BJ (cell line): ENCODE measurements at regions not wholly inside any gene's neighbourhood (a gene's known extent, or its start where the extent isn't known, plus 50 kb on each side); places are given as distances from the start of the nearest gene placed in this dataset.

ENCODE experiments used
- CTCF ChIA-PET: fragments of 350-600 bp; formaldehyde crosslinking; extraction: SDS; loops from one replicate; lab custom pipeline; 2021; ENCODE audit warnings: antibody characterized with exemption, inconsistent platforms; lab: Yijun Ruan, JAX
- POLR2A ChIA-PET: fragments of 300-600 bp; sonication (Branson Sonifier 250); formaldehyde crosslinking; extraction: SDS; loops from one replicate; lab custom pipeline; 2021; ENCODE audit warnings: antibody characterized with exemption; lab: Charles Lee
- DNase-seq: peaks from one replicate; pipeline ENCODE4 v3.0.0-alpha.2; 2011; ENCODE audit warnings: low read depth
- H3K27me3 ChIP-seq: 2 replicates; pipeline ENCODE4 v1.6.0; 2011; ENCODE audit warnings: low read length; ENCODE audit not compliant: control insufficient read depth, insufficient read depth
- H3K36me3 ChIP-seq: 2 replicates; pipeline ENCODE4 v1.5.1; 2011; ENCODE audit warnings: low read length; ENCODE audit not compliant: control insufficient read depth, insufficient read depth
- H3K4me3 ChIP-seq: 2 replicates; pipeline ENCODE4 v1.5.1; 2011; ENCODE audit warnings: low read depth, mild to moderate bottlenecking, control low read depth, low read length
- TF ChIP-seq, protein P1 (sequence below): IDR thresholded peaks from 2 replicates; pipeline ENCODE4 v1.5.1; 2011; ENCODE audit warnings: low read depth, mild to moderate bottlenecking, control low read depth, inconsistent platforms, low read length, moderate library complexity; ENCODE audit not compliant: insufficient read depth

- CTCF ChIA-PET: no interaction called here
- POLR2A ChIA-PET: no interaction called here
- Histone ChIP-seq H3K36me3 (no peaks in the 10 kb centered on the region), H3K4me3 (no peak overlapping the region), H3K27me3 (no peaks in the 10 kb centered on the region)
- TF ChIP-seq, protein P1, sequence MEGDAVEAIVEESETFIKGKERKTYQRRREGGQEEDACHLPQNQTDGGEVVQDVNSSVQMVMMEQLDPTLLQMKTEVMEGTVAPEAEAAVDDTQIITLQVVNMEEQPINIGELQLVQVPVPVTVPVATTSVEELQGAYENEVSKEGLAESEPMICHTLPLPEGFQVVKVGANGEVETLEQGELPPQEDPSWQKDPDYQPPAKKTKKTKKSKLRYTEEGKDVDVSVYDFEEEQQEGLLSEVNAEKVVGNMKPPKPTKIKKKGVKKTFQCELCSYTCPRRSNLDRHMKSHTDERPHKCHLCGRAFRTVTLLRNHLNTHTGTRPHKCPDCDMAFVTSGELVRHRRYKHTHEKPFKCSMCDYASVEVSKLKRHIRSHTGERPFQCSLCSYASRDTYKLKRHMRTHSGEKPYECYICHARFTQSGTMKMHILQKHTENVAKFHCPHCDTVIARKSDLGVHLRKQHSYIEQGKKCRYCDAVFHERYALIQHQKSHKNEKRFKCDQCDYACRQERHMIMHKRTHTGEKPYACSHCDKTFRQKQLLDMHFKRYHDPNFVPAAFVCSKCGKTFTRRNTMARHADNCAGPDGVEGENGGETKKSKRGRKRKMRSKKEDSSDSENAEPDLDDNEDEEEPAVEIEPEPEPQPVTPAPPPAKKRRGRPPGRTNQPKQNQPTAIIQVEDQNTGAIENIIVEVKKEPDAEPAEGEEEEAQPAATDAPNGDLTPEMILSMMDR: no peak
- no peak for DNase-seq
Observed at GRCh38 chr14:29092121-29092520, 325.5 kb downstream of the FOXG1 start.

DNA sequence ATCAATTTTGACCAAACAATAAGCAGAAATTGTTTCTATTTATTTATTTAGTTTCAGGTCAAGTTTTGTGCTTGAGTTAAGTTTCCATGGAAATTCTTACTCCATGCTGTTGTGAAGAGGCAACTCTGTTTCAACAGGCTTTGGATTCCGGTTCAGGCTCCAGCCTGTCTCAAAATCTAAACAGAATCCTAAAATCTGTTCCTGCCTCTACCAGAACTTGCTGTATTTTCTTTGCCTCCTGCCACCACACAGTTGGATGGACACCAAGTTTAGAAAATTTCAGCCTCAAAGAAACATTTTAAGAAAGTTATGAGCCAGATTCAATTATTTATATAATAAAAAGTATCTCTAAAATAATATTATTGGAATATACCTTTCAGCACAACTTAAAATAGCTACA is 330.9 kb downstream of the FOXG1 start:
- CTCF ChIA-PET: no interaction called here
- DNase-seq: no peak
- Histone ChIP-seq H3K27me3 (no peaks in the 10 kb centered on the region), H3K4me3 (no peak overlapping the region), H3K36me3 (no peaks in the 10 kb centered on the region)
- TF ChIP-seq, protein P1: no peak
- POLR2A ChIA-PET: no interaction called here

- no peaks in the 10 kb centered on the region for H3K27me3 ChIP-seq
- no peak for DNase-seq
- CTCF ChIA-PET: interaction anchor here (0.9 to 1.0 kb wide), 2 partner anchors 10 to 24 kb away, joined by 3 read pairs; no protein-coding TSS in a partner anchor
- POLR2A ChIA-PET: no interaction called here
- TF ChIP-seq, protein P1: no peak
- no peak overlapping the region for H3K4me3 ChIP-seq
- no peaks in the 10 kb centered on the region for H3K36me3 ChIP-seq
Observed at GRCh38 chr14:29098656-29099055, 332.1 kb downstream of the FOXG1 start.

GRCh38 chr14:29102266-29102665 is 335.7 kb downstream of the FOXG1 start:
- Histone ChIP-seq H3K4me3 (no peak overlapping the region), H3K36me3 (no peaks in the 10 kb centered on the region), H3K27me3 (no peaks in the 10 kb centered on the region)
- TF ChIP-seq, protein P1: no peak
- no peak for DNase-seq
- CTCF ChIA-PET: no interaction called here
- POLR2A ChIA-PET: no interaction called here

- TF ChIP-seq, protein P1: no peak
- ChIA-PET CTCF (interaction anchor here (0.7 kb wide), 1 partner anchor 121 kb away, joined by 3 read pairs; no protein-coding TSS in a partner anchor), POLR2A (no interaction called here)
- Histone ChIP-seq H3K36me3 (no peaks in the 10 kb centered on the region), H3K4me3 (no peak overlapping the region), H3K27me3 (no peaks in the 10 kb centered on the region)
- DNase-seq: no peak
Observed at GRCh38 chr14:29102996-29103395, 336.4 kb downstream of the FOXG1 start.
